AG10803 (cell line): ENCODE measurements at regions not wholly inside any gene's neighbourhood (a gene's known extent, or its start where the extent isn't known, plus 50 kb on each side); places are given as distances from the start of the nearest gene placed in this dataset.

Experiments used
- DNase-seq: peaks from one replicate; pipeline ENCODE4 v3.0.0; 2010; ENCODE audit warnings: low read depth
- H3K4me3 ChIP-seq: 2 replicates; pipeline ENCODE4 v1.5.1; 2011; ENCODE audit warnings: mild to moderate bottlenecking, low read length, control low read depth
- CTCF ChIP-seq: conservative IDR thresholded peaks from 2 replicates; pipeline ENCODE4 v1.5.1; 2011; ENCODE audit warnings: mild to moderate bottlenecking, low read length, control low read depth, inconsistent platforms

GRCh38 chr15:23877502-23878412 is 190.7 kb upstream of the NDN start:
- no peak overlapping the region for H3K4me3 ChIP-seq
- DNase-seq, result peak; percentile 1
- TF ChIP-seq CTCF, result peak; percentile 42

- DNase-seq, result no peak
- no peak for TF ChIP-seq CTCF
- H3K4me3 ChIP-seq, result no peak overlapping the region
Observed at GRCh38 chr15:23881291-23881690, 194.2 kb upstream of the NDN start.

- DNase-seq, result no peak
- no peak for TF ChIP-seq CTCF
- H3K4me3 ChIP-seq, result no peak overlapping the region
Observed at GRCh38 chr15:23890218-23890617, 203.1 kb upstream of the NDN start.

- DNase-seq, result no peak
- no peak overlapping the region for H3K4me3 ChIP-seq
- no peak for TF ChIP-seq CTCF
Observed at GRCh38 chr15:23897091-23897490, 210.0 kb upstream of the NDN start.

GRCh38 chr15:23897531-23897930 is 210.4 kb upstream of the NDN start:
- no peak for TF ChIP-seq CTCF
- no peak for DNase-seq
- no peak overlapping the region for H3K4me3 ChIP-seq

- no peak for DNase-seq
- no peak overlapping the region for H3K4me3 ChIP-seq
- no peak for TF ChIP-seq CTCF
Observed at GRCh38 chr15:23910030-23910429, 222.9 kb upstream of the NDN start.

GRCh38 chr15:23912191-23912590 is 225.1 kb upstream of the NDN start:
- no peak for DNase-seq
- no peak overlapping the region for H3K4me3 ChIP-seq
- no peak for TF ChIP-seq CTCF
